ENCODE measurements at regions not wholly inside any gene's neighbourhood (a gene's known extent, or its start where the extent isn't known, plus 50 kb on each side); places are given as distances from the start of the nearest gene placed in this dataset.

DNA sequence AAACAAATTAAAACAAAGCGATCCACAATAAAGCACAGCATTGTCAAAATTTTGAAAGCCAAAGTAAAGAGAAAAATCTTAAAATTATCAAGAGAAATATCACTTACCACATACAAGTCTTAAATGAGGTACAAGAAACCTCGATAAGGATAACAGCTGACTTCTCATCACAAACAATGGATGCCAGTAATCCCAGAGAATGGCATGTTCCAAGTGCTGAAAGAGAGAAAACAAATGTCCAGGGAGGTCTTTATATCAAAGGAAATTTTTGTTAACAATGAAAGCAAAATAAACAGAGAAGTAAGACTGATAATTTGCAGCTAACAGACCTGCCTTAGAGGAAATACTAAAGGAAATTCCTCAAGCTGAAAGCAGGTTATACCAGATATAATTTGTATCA, 460.4 kb upstream of the HS3ST1 start (continued):
- TF ChIP-seq, protein P1, sequence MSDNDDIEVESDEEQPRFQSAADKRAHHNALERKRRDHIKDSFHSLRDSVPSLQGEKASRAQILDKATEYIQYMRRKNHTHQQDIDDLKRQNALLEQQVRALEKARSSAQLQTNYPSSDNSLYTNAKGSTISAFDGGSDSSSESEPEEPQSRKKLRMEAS (IDR thresholded peaks at IDR 0.05) = no peak
- TF ChIP-seq YY1 (IDR thresholded peaks at IDR 0.05) (no peak), FOXA1 (IDR thresholded peaks at IDR 0.05) (no peak), HNF4A (conservative IDR thresholded peaks at IDR 0.05) (no peak), RAD21 (IDR thresholded peaks at IDR 0.05) (no peak)

DNA sequence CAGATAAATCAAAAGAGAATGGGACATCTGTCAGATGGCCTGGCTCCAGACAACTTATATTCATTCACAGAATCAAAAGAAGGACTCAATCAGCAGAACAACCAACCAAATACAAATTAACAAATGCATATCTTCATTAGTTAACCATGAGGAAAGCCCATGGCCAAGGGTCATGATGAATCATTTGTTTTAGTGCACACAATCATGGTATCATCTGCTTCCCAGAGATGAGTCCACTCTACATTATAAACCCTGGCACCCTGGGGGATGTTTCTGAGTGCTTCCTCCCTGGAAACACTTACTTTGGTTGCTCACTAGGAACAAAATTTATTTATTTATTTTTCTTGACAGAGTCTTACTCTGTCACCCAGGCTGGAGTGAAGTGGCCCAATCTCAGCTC, 453.3 kb upstream of the HS3ST1 start:
- no peak for DNase-seq (ENCODE audit: low spot score)
- no peaks in the 10 kb centered on the region for H3K4me1 ChIP-seq (ENCODE audit: control insufficient read depth in 4 of 4, insufficient read depth in 4 of 4, low read length in 3 of 4)
- H3K4me3 ChIP-seq (ENCODE audit: low read depth in 1 of 3, low read length in 3 of 3) = no peak overlapping the region
- no peak for TF ChIP-seq SP1 (IDR thresholded peaks at IDR 0.05)
- no peak for TF ChIP-seq JUND (IDR thresholded peaks at IDR 0.05)
- TF ChIP-seq, protein P2, sequence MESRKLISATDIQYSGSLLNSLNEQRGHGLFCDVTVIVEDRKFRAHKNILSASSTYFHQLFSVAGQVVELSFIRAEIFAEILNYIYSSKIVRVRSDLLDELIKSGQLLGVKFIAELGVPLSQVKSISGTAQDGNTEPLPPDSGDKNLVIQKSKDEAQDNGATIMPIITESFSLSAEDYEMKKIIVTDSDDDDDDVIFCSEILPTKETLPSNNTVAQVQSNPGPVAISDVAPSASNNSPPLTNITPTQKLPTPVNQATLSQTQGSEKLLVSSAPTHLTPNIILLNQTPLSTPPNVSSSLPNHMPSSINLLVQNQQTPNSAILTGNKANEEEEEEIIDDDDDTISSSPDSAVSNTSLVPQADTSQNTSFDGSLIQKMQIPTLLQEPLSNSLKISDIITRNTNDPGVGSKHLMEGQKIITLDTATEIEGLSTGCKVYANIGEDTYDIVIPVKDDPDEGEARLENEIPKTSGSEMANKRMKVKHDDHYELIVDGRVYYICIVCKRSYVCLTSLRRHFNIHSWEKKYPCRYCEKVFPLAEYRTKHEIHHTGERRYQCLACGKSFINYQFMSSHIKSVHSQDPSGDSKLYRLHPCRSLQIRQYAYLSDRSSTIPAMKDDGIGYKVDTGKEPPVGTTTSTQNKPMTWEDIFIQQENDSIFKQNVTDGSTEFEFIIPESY (IDR thresholded peaks at IDR 0.05) = no peak
- TF ChIP-seq, protein P3, sequence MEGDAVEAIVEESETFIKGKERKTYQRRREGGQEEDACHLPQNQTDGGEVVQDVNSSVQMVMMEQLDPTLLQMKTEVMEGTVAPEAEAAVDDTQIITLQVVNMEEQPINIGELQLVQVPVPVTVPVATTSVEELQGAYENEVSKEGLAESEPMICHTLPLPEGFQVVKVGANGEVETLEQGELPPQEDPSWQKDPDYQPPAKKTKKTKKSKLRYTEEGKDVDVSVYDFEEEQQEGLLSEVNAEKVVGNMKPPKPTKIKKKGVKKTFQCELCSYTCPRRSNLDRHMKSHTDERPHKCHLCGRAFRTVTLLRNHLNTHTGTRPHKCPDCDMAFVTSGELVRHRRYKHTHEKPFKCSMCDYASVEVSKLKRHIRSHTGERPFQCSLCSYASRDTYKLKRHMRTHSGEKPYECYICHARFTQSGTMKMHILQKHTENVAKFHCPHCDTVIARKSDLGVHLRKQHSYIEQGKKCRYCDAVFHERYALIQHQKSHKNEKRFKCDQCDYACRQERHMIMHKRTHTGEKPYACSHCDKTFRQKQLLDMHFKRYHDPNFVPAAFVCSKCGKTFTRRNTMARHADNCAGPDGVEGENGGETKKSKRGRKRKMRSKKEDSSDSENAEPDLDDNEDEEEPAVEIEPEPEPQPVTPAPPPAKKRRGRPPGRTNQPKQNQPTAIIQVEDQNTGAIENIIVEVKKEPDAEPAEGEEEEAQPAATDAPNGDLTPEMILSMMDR (IDR thresholded peaks at IDR 0.05; ENCODE audit: low read depth, low read length, missing input control) = no peak
- no peak for TF ChIP-seq FOXA1 (IDR thresholded peaks at IDR 0.05)
- TF ChIP-seq HNF4A (conservative IDR thresholded peaks at IDR 0.05) = no peak
- H3K36me3 ChIP-seq (ENCODE audit: control insufficient read depth in 4 of 4, insufficient read depth in 3 of 4, low read depth in 1 of 4, low read length in 3 of 4) = no peaks in the 10 kb centered on the region
- H3K9ac ChIP-seq (ENCODE audit: low read depth in 1 of 2, low read length in 2 of 2) = no peak overlapping the region
- H3K27me3 ChIP-seq (ENCODE audit: control insufficient read depth in 4 of 4, insufficient read depth in 4 of 4, low read length in 3 of 4) = no peaks in the 10 kb centered on the region
- H3K27ac ChIP-seq (ENCODE audit: low read depth in 1 of 2, low read length in 2 of 2) = no peak overlapping the region
- H3K9me3 ChIP-seq (ENCODE audit: control insufficient read depth in 4 of 4, low read length in 3 of 4) = no peaks in the 10 kb centered on the region

DNA sequence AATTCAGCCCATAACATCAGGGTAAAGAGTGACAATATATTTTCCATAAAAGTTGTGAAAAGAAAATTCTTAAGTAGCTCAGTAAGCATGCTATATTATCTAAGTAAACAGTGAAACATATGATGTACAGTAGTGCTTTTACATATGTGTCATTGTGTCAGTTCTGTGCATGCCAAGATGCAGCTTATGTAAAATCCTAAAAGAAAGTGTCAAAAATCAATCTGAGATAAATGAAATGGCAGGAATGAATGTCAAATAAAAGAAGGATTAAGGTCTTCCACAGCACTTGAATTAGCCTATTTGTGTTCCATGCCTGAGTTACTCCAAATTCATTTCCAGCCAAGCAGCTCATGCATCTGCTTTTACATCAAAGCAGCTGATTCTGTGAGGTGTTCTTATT, 452.7 kb upstream of the HS3ST1 start:
- Histone ChIP-seq H3K4me1 (ENCODE audit: control insufficient read depth in 4 of 4, insufficient read depth in 4 of 4, low read length in 3 of 4) (no peaks in the 10 kb centered on the region), H3K27me3 (ENCODE audit: control insufficient read depth in 4 of 4, insufficient read depth in 4 of 4, low read length in 3 of 4) (no peaks in the 10 kb centered on the region), H3K27ac (ENCODE audit: low read depth in 1 of 2, low read length in 2 of 2) (no peak overlapping the region), H3K9ac (ENCODE audit: low read depth in 1 of 2, low read length in 2 of 2) (no peak overlapping the region), H3K36me3 (ENCODE audit: control insufficient read depth in 4 of 4, insufficient read depth in 3 of 4, low read depth in 1 of 4, low read length in 3 of 4) (no peaks in the 10 kb centered on the region), H3K9me3 (ENCODE audit: control insufficient read depth in 4 of 4, low read length in 3 of 4) (no peaks in the 10 kb centered on the region), H3K4me3 (ENCODE audit: low read depth in 1 of 3, low read length in 3 of 3) (no peak overlapping the region)
- no peak for TF ChIP-seq TAF1 (conservative IDR thresholded peaks at IDR 0.05)
- TF ChIP-seq, protein P1 (IDR thresholded peaks at IDR 0.05) = no peak
- TF ChIP-seq EGR1 (IDR thresholded peaks at IDR 0.05; ENCODE audit: low read depth in 2 of 2) = no peak
- no peak for TF ChIP-seq JUND (IDR thresholded peaks at IDR 0.05)
- TF ChIP-seq NR2F2 (IDR thresholded peaks at IDR 0.05) = no peak
- no peak for TF ChIP-seq GABPA (IDR thresholded peaks at IDR 0.05 in 1 of 2, conservative IDR thresholded peaks at IDR 0.05 in 1 of 2)
- DNase-seq (ENCODE audit: low spot score) = no peak

DNA sequence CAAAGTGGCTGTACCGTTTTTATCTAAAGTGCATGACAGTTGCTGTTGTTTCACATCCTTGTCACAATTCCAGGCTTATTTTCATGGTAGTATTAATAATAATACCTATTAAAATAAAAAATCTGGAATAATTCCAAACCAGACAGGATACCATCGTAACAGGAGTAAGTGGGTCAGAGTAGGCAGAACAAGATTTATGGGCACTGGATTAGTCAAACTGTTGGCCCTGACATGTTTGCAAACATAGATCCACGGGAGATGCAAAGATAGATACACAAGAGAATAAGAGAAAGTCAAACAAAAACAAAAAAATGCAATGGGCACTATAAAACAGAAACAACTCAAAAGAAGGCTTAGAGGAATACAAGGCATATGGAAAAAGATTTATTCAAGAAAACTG, 449.5 kb upstream of the HS3ST1 start:
- H3K4me3 ChIP-seq (ENCODE audit: low read depth in 1 of 3, low read length in 3 of 3) = no peak overlapping the region
- H3K27ac ChIP-seq (ENCODE audit: low read depth in 1 of 2, low read length in 2 of 2) = no peak overlapping the region
- H3K9ac ChIP-seq (ENCODE audit: low read depth in 1 of 2, low read length in 2 of 2) = no peak overlapping the region
- no peaks in the 10 kb centered on the region for H3K36me3 ChIP-seq (ENCODE audit: control insufficient read depth in 4 of 4, insufficient read depth in 3 of 4, low read depth in 1 of 4, low read length in 3 of 4)
- WGBS = 65% methylated on average over 3 of the region's 3 CpGs
- no peaks in the 10 kb centered on the region for H3K4me1 ChIP-seq (ENCODE audit: control insufficient read depth in 4 of 4, insufficient read depth in 4 of 4, low read length in 3 of 4)
- H3K27me3 ChIP-seq (ENCODE audit: control insufficient read depth in 4 of 4, insufficient read depth in 4 of 4, low read length in 3 of 4) = no peaks in the 10 kb centered on the region
- H3K9me3 ChIP-seq (ENCODE audit: control insufficient read depth in 4 of 4, low read length in 3 of 4) = no peaks in the 10 kb centered on the region
- TF ChIP-seq, protein P2 (IDR thresholded peaks at IDR 0.05) = no peak
- TF ChIP-seq TAF1 (conservative IDR thresholded peaks at IDR 0.05) (no peak), NR2F2 (IDR thresholded peaks at IDR 0.05) (no peak), HNF4A (conservative IDR thresholded peaks at IDR 0.05) (no peak), EGR1 (IDR thresholded peaks at IDR 0.05; ENCODE audit: low read depth in 2 of 2) (no peak)
- TF ChIP-seq, protein P1 (IDR thresholded peaks at IDR 0.05) = no peak
- DNase-seq (ENCODE audit: low spot score) = no peak
